ENCODE measurements at regions not wholly inside any gene's neighbourhood (a gene's known extent, or its start where the extent isn't known, plus 50 kb on each side); places are given as distances from the start of the nearest gene placed in this dataset.

GRCh38 chr7:25500393-25500921 is 272.2 kb upstream of the NPVF start:
- Histone ChIP-seq H3K9me3 (ENCODE audit: low read depth, low read length, poor library complexity, severe bottlenecking) (no peaks in the 10 kb centered on the region), H3K4me1 (ENCODE audit: insufficient read depth, low read length, poor library complexity, severe bottlenecking) (no peaks in the 10 kb centered on the region), H3K27me3 (replicated peaks; ENCODE audit: insufficient read depth, low read depth, low read length, poor library complexity) (peaks cover 39% of the 10 kb centered on the region), H3K4me3 (ENCODE audit: low read depth, low read length, poor library complexity, severe bottlenecking) (no peak overlapping the region), H3K36me3 (ENCODE audit: insufficient read depth, low read length, poor library complexity, severe bottlenecking) (no peaks in the 10 kb centered on the region), H3K27ac (ENCODE audit: low read depth, low read length, poor library complexity, severe bottlenecking) (no peak overlapping the region)
- TF ChIP-seq CTCF (conservative IDR thresholded peaks at IDR 0.05; ENCODE audit: low read depth, low read length) (no peak), EZH2 (IDR thresholded peaks at IDR 0.05; ENCODE audit: borderline replicate concordance, low read depth, low read length, poor library complexity, severe bottlenecking) (no peak)
- ChIA-PET POLR2A (ENCODE audit: low non-redundant PET) (no interaction called here), CTCF (no interaction called here)
- no peak for DNase-seq (ENCODE audit: low spot score)
- BruUV-seq (replicated peaks) = no TSS peak
- intact Hi-C loops (cut with micrococcal nuclease; ENCODE audit: unreplicated experiment) = no loop called here

DNA sequence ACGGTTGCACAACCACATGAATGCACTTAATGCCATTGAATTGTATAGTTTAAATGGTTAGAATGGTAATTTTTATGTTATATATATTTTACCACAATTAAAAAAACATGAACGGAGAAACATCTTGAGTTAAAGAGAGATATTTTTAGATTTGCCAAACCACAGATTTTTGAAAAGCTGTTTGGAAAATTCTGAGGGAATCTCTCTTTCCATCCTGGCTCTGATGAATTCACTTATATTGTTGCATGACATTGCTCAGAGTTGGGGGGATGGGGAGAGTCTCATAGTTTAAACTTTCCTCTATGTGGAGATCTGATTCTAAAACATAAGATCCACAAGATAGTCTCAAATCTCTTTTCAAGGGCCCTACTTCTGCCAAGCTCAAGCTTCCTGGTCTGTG is 275.0 kb upstream of the NPVF start:
- no TSS peak for BruUV-seq (replicated peaks)
- no peaks in the 10 kb centered on the region for H3K4me1 ChIP-seq (ENCODE audit: insufficient read depth, low read length, poor library complexity, severe bottlenecking)
- no peak overlapping the region for H3K27ac ChIP-seq (ENCODE audit: low read depth, low read length, poor library complexity, severe bottlenecking)
- TF ChIP-seq EZH2 (IDR thresholded peaks at IDR 0.05; ENCODE audit: borderline replicate concordance, low read depth, low read length, poor library complexity, severe bottlenecking) = no peak
- no peak for TF ChIP-seq CTCF (conservative IDR thresholded peaks at IDR 0.05; ENCODE audit: low read depth, low read length)
- no peak for DNase-seq (ENCODE audit: low spot score)
- no peak overlapping the region for H3K4me3 ChIP-seq (ENCODE audit: low read depth, low read length, poor library complexity, severe bottlenecking)
- POLR2A ChIA-PET (ENCODE audit: low non-redundant PET) = no interaction called here
- no peaks in the 10 kb centered on the region for H3K36me3 ChIP-seq (ENCODE audit: insufficient read depth, low read length, poor library complexity, severe bottlenecking)
- CTCF ChIA-PET = no interaction called here
- no peaks in the 10 kb centered on the region for H3K9me3 ChIP-seq (ENCODE audit: low read depth, low read length, poor library complexity, severe bottlenecking)
- intact Hi-C loops (cut with micrococcal nuclease; ENCODE audit: unreplicated experiment) = no loop called here
- H3K27me3 ChIP-seq (replicated peaks; ENCODE audit: insufficient read depth, low read depth, low read length, poor library complexity) = peaks cover 46% of the 10 kb centered on the region

DNA sequence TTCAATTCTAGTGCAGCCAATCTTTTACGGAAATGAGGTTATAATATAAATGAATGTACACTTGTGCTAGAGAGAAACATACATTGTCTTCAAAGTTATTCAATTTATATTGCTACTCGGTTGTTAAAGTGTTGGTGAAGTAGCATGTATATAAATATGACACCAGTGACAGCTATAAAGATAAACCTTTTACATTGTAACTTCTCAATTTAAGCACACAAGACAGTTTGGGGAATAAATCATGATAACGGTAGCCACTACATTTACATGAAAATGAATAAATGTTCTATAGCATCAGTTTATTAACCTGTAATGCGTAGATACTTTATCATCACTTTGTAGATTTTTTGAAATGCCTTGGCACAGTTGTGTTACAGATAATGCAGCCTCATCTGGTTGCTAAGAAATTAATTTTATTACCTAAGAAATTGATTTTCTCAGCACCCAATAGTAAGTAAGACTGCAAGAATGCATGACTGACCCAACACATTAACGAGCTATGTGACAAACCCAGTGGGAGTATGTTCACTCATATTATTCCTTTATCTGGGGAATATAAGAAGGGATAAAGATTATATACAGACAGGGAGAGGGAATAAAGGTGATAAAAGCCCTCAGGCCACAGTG is 283.9 kb upstream of the NPVF start:
- H3K36me3 ChIP-seq (ENCODE audit: insufficient read depth, low read length, poor library complexity, severe bottlenecking) = no peaks in the 10 kb centered on the region
- no peak overlapping the region for H3K27ac ChIP-seq (ENCODE audit: low read depth, low read length, poor library complexity, severe bottlenecking)
- no peaks in the 10 kb centered on the region for H3K4me1 ChIP-seq (ENCODE audit: insufficient read depth, low read length, poor library complexity, severe bottlenecking)
- no peak overlapping the region for H3K4me3 ChIP-seq (ENCODE audit: low read depth, low read length, poor library complexity, severe bottlenecking)
- no peaks in the 10 kb centered on the region for H3K9me3 ChIP-seq (ENCODE audit: low read depth, low read length, poor library complexity, severe bottlenecking)
- DNase-seq (ENCODE audit: low spot score) = no peak
- intact Hi-C loops (cut with micrococcal nuclease; ENCODE audit: unreplicated experiment) = no loop called here
- CTCF ChIA-PET = no interaction called here
- no TSS peak for BruUV-seq (replicated peaks)
- POLR2A ChIA-PET (ENCODE audit: low non-redundant PET) = no interaction called here
- H3K27me3 ChIP-seq (replicated peaks; ENCODE audit: insufficient read depth, low read depth, low read length, poor library complexity) = peaks cover 11% of the 10 kb centered on the region
- TF ChIP-seq CTCF (conservative IDR thresholded peaks at IDR 0.05; ENCODE audit: low read depth, low read length) (no peak), EZH2 (IDR thresholded peaks at IDR 0.05; ENCODE audit: borderline replicate concordance, low read depth, low read length, poor library complexity, severe bottlenecking) (no peak)
